Common myeloid progenitor, CD34-positive (primary cell): ENCODE measurements at regions not wholly inside any gene's neighbourhood (a gene's known extent, or its start where the extent isn't known, plus 50 kb on each side); places are given as distances from the start of the nearest gene placed in this dataset.

Source experiments
- CTCF ChIA-PET: fragments of 350-600 bp; sonication (Branson Sonifier 250); formaldehyde crosslinking; loops from one replicate; lab custom pipeline; 2021; ENCODE audit warnings: antibody characterized with exemption; lab: Charles Lee
- POLR2A ChIA-PET: fragments of 350-600 bp; sonication (Branson Sonifier 250); formaldehyde crosslinking; loops from one replicate; lab custom pipeline; 2021; ENCODE audit warnings: antibody characterized with exemption; lab: Charles Lee
- DNase-seq, 3 donors: peaks; one replicate each; pipeline versions ENCODE4 v3.0.0 to v3.0.0-alpha.2; 2013
- H3K27ac ChIP-seq, 2 experiments: 1 replicate in 1 of 2; 2 replicates in 1 of 2; pipeline ENCODE4 v1.7.0; 2013; ENCODE audit warnings: inconsistent platforms in 2 of 2, low read length in 2 of 2, mild to moderate bottlenecking in 2 of 2, low read depth in 1 of 2, moderate library complexity in 1 of 2; ENCODE audit not compliant: severe bottlenecking in 2 of 2, insufficient read depth in 1 of 2, poor library complexity in 1 of 2
- H3K27me3 ChIP-seq, 5 experiments: replicated peaks in 2 of 5; 1 replicate in 3 of 5; 2 replicates in 2 of 5; pipeline versions ENCODE4 v1.6.1 to v1.7.0; 2013; ENCODE audit warnings: low read length in 4 of 5, mild to moderate bottlenecking in 2 of 5, moderate library complexity in 2 of 5, inconsistent platforms in 1 of 5; ENCODE audit not compliant: insufficient read depth in 5 of 5, control insufficient read depth in 4 of 5
- H3K36me3 ChIP-seq, 4 experiments: 1 replicate in 2 of 4; 2 replicates in 2 of 4; pipeline versions ENCODE4 v1.6.1 to v1.7.0; 2013; ENCODE audit warnings: low read length in 3 of 4, control low read depth in 1 of 4, mild to moderate bottlenecking in 1 of 4; ENCODE audit not compliant: control insufficient read depth in 4 of 4, insufficient read depth in 4 of 4
- H3K4me1 ChIP-seq, 4 experiments: 1 replicate in 3 of 4; 2 replicates in 1 of 4; pipeline versions ENCODE4 v1.6.1 to v1.7.1; 2013; ENCODE audit warnings: low read length in 3 of 4, mild to moderate bottlenecking in 3 of 4, control low read depth in 1 of 4, inconsistent platforms in 1 of 4, moderate library complexity in 1 of 4; ENCODE audit not compliant: control insufficient read depth in 4 of 4, insufficient read depth in 4 of 4; ENCODE audit errors: control extremely low read depth in 1 of 4
- H3K4me3 ChIP-seq, 7 experiments: 1 replicate in 4 of 7; 2 replicates in 3 of 7; pipeline versions ENCODE4 v1.5.1 to v1.7.0; 2013; ENCODE audit warnings: mild to moderate bottlenecking in 7 of 7, low read length in 6 of 7, moderate library complexity in 6 of 7, inconsistent platforms in 2 of 7, low read depth in 2 of 7, control low read depth in 1 of 7; ENCODE audit not compliant: insufficient read depth in 4 of 7, control insufficient read depth in 1 of 7; ENCODE audit errors: extremely low read depth in 1 of 7
- H3K9me3 ChIP-seq, 5 experiments: 1 replicate in 4 of 5; 2 replicates in 1 of 5; pipeline versions ENCODE4 v1.6.1 to v1.7.1; 2013; ENCODE audit warnings: low read length in 4 of 5, mild to moderate bottlenecking in 2 of 5, inconsistent platforms in 1 of 5, low read depth in 1 of 5, moderate library complexity in 1 of 5; ENCODE audit not compliant: control insufficient read depth in 4 of 5, insufficient read depth in 2 of 5; ENCODE audit errors: control extremely low read depth in 1 of 5
- WGBS: methylation state at CpG from one replicate; pipeline ENCODE4 v1.1.5; 2013; ENCODE audit not compliant: insufficient coverage; 5-methylcytosine and 5-hydroxymethylcytosine counted together

DNA sequence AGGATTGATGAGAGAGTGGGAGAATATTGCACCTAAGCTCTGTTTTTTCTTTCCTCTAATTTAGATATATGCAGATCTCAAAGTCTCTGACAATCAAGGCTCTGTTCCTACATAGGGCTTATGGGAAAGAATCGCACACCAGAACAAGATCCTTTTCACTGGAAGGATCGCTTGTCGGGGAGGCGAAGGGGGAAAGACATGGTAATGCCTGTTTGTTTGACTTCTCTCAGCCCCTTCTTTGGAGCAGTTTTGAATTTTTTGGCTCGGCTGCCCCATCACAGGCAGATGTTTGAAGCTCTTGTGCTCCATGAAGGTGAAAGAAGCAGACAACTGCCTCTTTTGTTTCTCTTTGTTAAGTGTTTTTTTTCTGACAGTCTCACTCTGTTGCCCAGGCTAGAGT, 599.9 kb upstream of the ZNF608 start:
- 96% methylated on average over 5 of the region's 5 CpGs for WGBS
- H3K4me3 ChIP-seq = no peak overlapping the region
- H3K4me1 ChIP-seq = peaks cover 0 to 26% (median 3%) of the 10 kb centered on the region in 4 experiments
- H3K27ac ChIP-seq = no peak overlapping the region
- no peaks in the 10 kb centered on the region for H3K9me3 ChIP-seq
- no peak for DNase-seq
- CTCF ChIA-PET = no interaction called here
- POLR2A ChIA-PET = no interaction called here
- H3K36me3 ChIP-seq = no peaks in the 10 kb centered on the region
- H3K27me3 ChIP-seq = no peaks in the 10 kb centered on the region

DNA sequence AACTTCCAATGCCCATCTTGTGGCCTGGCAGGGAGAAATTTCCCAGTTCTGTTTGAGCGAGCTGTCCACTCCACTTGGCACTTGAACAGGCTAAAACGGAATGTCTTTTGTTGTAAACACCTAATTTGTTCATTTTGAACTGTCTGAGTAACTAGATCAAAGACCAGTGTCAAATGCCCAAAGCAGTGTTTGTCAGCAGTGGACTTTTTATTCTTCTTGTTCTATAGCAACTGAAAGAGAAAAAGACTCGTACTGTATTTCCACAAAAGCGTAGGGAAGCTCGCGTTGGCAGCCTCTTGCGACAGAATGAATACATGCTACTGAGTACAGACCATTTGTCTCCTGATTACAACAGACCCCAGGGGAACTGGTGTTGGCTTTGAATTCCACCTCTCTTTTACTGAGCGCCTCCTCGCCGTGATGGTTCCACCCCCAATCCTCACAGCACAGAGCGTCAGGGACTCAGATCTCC, 601.8 kb upstream of the ZNF608 start:
- ChIA-PET CTCF (no interaction called here), POLR2A (no interaction called here)
- Histone ChIP-seq H3K27ac (no peak overlapping the region), H3K36me3 (no peaks in the 10 kb centered on the region), H3K4me3 (no peak overlapping the region), H3K4me1 (peaks cover 0 to 26% (median 3%) of the 10 kb centered on the region in 4 experiments), H3K27me3 (no peaks in the 10 kb centered on the region), H3K9me3 (no peaks in the 10 kb centered on the region)
- DNase-seq = no peak
- WGBS = 98% methylated on average over 10 of the region's 11 CpGs

GRCh38 chr5:125348936-125349831, 602.7 kb upstream of the ZNF608 start:
- ChIA-PET CTCF (no interaction called here), POLR2A (no interaction called here)
- Histone ChIP-seq H3K4me1 (peaks cover 0 to 26% (median 3%) of the 10 kb centered on the region in 4 experiments), H3K9me3 (no peaks in the 10 kb centered on the region), H3K4me3 (no peak overlapping the region), H3K36me3 (no peaks in the 10 kb centered on the region), H3K27ac (no peak overlapping the region), H3K27me3 (no peaks in the 10 kb centered on the region)
- 78% methylated on average over 6 of the region's 9 CpGs for WGBS
- no peak for DNase-seq

GRCh38 chr5:125357660-125358059, 611.2 kb upstream of the ZNF608 start:
- Histone ChIP-seq H3K27me3 (no peaks in the 10 kb centered on the region), H3K36me3 (no peaks in the 10 kb centered on the region), H3K4me3 (no peak overlapping the region), H3K9me3 (peaks cover 0 to 11% (median 1%) of the 10 kb centered on the region in 5 experiments), H3K4me1 (peaks cover 0 to 4% (median 0%) of the 10 kb centered on the region in 4 experiments), H3K27ac (no peak overlapping the region)
- ChIA-PET POLR2A (no interaction called here), CTCF (no interaction called here)
- no peak for DNase-seq

- Histone ChIP-seq H3K4me1 (no peaks in the 10 kb centered on the region), H3K36me3 (no peaks in the 10 kb centered on the region), H3K4me3 (no peak overlapping the region), H3K27ac (no peak overlapping the region), H3K9me3 (no peaks in the 10 kb centered on the region), H3K27me3 (no peaks in the 10 kb centered on the region)
- CTCF ChIA-PET = no interaction called here
- POLR2A ChIA-PET = interaction anchor here (0.6 kb wide), 1 partner anchor 255 kb away, joined by 5 read pairs; no protein-coding TSS in a partner anchor
- DNase-seq = no peak
- no CpG with 5 or more reads among the region's 2 CpGs for WGBS
Observed at GRCh38 chr5:125365747-125366146, 619.3 kb upstream of the ZNF608 start.

GRCh38 chr5:125367702-125368101, 621.3 kb upstream of the ZNF608 start:
- POLR2A ChIA-PET = no interaction called here
- no peaks in the 10 kb centered on the region for H3K4me1 ChIP-seq
- WGBS = 100% methylated on average over 1 of the region's 1 CpG
- no peak for DNase-seq
- no peak overlapping the region for H3K27ac ChIP-seq
- no peak overlapping the region for H3K4me3 ChIP-seq
- CTCF ChIA-PET = interaction anchor here (1.4 kb wide), 1 partner anchor 9 kb away, joined by 3 read pairs; no protein-coding TSS in a partner anchor
- H3K36me3 ChIP-seq = no peaks in the 10 kb centered on the region
- no peaks in the 10 kb centered on the region for H3K27me3 ChIP-seq
- no peaks in the 10 kb centered on the region for H3K9me3 ChIP-seq

- H3K4me3 ChIP-seq = no peak overlapping the region
- ChIA-PET POLR2A (no interaction called here), CTCF (no interaction called here)
- no peak overlapping the region for H3K27ac ChIP-seq
- DNase-seq = no peak
- H3K4me1 ChIP-seq = peaks cover 0 to 2% (median 0%) of the 10 kb centered on the region in 4 experiments
- H3K27me3 ChIP-seq = no peaks in the 10 kb centered on the region
- no peaks in the 10 kb centered on the region for H3K36me3 ChIP-seq
- no peaks in the 10 kb centered on the region for H3K9me3 ChIP-seq
Observed at GRCh38 chr5:125370461-125371205, 624.2 kb upstream of the ZNF608 start.
